Inflammatory macrophage treated with lipopolysaccharide for 4 hours (primary cell): ENCODE measurements at regions not wholly inside any gene's neighbourhood (a gene's known extent, or its start where the extent isn't known, plus 50 kb on each side); places are given as distances from the start of the nearest gene placed in this dataset.
"Not testable (repeated sequence)": the region's sequence is repeated elsewhere in the genome, so short reads cannot be mapped to it uniquely, and the experiment has no call there.

Source experiments
- DNase-seq: peaks from one replicate; pipeline ENCODE4 v3.0.0-alpha.2; 2020

- DNase-seq: no peak
Observed at GRCh38 chr6:25192590-25193459, 86.3 kb upstream of the CARMIL1 start.

GRCh38 chr6:25193460-25194171, 85.6 kb upstream of the CARMIL1 start:
- no peak for DNase-seq

GRCh38 chr6:25194172-25194678, 84.9 kb upstream of the CARMIL1 start:
- no peak for DNase-seq

GRCh38 chr6:25196464-25196863, 82.7 kb upstream of the CARMIL1 start:
- no peak for DNase-seq

GRCh38 chr6:25197111-25197510, 82.1 kb upstream of the CARMIL1 start:
- no peak for DNase-seq

GRCh38 chr6:25199544-25199943, 79.6 kb upstream of the CARMIL1 start:
- DNase-seq: no peak

GRCh38 chr6:25202504-25202903, 76.7 kb upstream of the CARMIL1 start:
- no peak for DNase-seq

GRCh38 chr6:25205629-25206028, 73.5 kb upstream of the CARMIL1 start:
- DNase-seq: no peak

GRCh38 chr6:25207453-25208155, 71.6 kb upstream of the CARMIL1 start:
- not testable (repeated sequence) for DNase-seq

- no peak for DNase-seq
Observed at GRCh38 chr6:25215881-25216280, 63.3 kb upstream of the CARMIL1 start.

- no peak for DNase-seq
Observed at GRCh38 chr6:25217302-25217701, 61.9 kb upstream of the CARMIL1 start.

- DNase-seq: no peak
Observed at GRCh38 chr6:25217829-25218228, 61.3 kb upstream of the CARMIL1 start.

GRCh38 chr6:25218346-25218745, 60.8 kb upstream of the CARMIL1 start:
- no peak for DNase-seq

- DNase-seq: no peak
Observed at GRCh38 chr6:25219216-25219916, 59.8 kb upstream of the CARMIL1 start.

GRCh38 chr6:25219917-25220278, 59.3 kb upstream of the CARMIL1 start:
- peak; percentile 15 for DNase-seq

GRCh38 chr6:25220857-25221256, 58.3 kb upstream of the CARMIL1 start:
- no peak for DNase-seq

- DNase-seq: no peak
Observed at GRCh38 chr6:25222006-25222678, 57.0 kb upstream of the CARMIL1 start.

GRCh38 chr6:25223490-25223991, 55.6 kb upstream of the CARMIL1 start:
- peak; percentile 70 for DNase-seq

GRCh38 chr6:25224242-25224641, 54.9 kb upstream of the CARMIL1 start:
- DNase-seq: no peak

- no peak for DNase-seq
Observed at GRCh38 chr6:25227854-25228253, 51.3 kb upstream of the CARMIL1 start.
